HFF-Myc (cell line): ENCODE measurements at regions not wholly inside any gene's neighbourhood (a gene's known extent, or its start where the extent isn't known, plus 50 kb on each side); places are given as distances from the start of the nearest gene placed in this dataset.
"Not testable (repeated sequence)": the region's sequence is repeated elsewhere in the genome, so short reads cannot be mapped to it uniquely, and the experiment has no call there.

ENCODE experiments used
- DNase-seq: peaks from one replicate; pipeline ENCODE4 v3.0.0-alpha.2; 2011; ENCODE audit warnings: low read depth; ENCODE audit errors: extremely low read depth
- H3K4me3 ChIP-seq: replicated peaks from 2 replicates; pipeline ENCODE4 v1.5.1; 2011; ENCODE audit warnings: low read depth, mild to moderate bottlenecking, control low read depth, low read length
- TF ChIP-seq, protein P1 (sequence below): IDR thresholded peaks from 2 replicates; pipeline ENCODE4 v1.5.1; 2012; ENCODE audit warnings: mild to moderate bottlenecking, low read depth, low read length, control low read depth; ENCODE audit errors: missing control alignments

DNA sequence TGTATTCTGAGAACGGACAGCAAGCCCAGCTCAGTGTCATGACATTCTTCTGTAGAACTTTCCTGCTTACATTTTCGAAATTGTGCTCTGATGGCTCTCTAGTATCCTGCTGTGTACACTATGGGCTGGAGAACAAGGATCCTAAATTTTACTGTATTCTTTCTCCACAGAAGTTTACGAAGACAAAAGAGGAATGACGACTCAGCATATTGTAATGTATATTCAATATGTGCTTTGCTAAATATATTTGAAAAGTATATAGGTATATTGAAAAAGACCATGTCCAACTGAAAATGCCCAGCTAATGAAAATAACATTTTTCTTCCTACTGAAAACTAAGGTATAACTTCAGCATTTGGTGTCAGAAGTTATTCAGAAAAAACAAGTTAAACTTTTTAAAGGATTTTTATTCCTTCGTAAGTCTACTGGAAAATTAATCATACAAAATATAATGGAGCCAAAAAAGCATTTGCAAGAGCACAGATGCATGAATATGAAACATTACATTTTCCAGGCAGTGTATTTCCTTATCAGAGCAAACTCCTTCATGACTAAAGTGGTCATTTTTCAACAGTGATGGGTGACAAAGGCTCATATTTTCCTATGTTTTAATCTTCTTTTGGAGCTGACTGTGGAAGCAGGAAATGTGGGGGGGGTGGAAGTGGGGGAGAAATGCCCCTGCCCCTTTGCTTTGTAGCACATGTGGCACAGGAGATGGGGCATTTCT is 143.8 kb upstream of the THUMPD2 start:
- no peak overlapping the region for H3K4me3 ChIP-seq
- TF ChIP-seq, protein P1, sequence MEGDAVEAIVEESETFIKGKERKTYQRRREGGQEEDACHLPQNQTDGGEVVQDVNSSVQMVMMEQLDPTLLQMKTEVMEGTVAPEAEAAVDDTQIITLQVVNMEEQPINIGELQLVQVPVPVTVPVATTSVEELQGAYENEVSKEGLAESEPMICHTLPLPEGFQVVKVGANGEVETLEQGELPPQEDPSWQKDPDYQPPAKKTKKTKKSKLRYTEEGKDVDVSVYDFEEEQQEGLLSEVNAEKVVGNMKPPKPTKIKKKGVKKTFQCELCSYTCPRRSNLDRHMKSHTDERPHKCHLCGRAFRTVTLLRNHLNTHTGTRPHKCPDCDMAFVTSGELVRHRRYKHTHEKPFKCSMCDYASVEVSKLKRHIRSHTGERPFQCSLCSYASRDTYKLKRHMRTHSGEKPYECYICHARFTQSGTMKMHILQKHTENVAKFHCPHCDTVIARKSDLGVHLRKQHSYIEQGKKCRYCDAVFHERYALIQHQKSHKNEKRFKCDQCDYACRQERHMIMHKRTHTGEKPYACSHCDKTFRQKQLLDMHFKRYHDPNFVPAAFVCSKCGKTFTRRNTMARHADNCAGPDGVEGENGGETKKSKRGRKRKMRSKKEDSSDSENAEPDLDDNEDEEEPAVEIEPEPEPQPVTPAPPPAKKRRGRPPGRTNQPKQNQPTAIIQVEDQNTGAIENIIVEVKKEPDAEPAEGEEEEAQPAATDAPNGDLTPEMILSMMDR, result no peak
- no peak for DNase-seq

DNA sequence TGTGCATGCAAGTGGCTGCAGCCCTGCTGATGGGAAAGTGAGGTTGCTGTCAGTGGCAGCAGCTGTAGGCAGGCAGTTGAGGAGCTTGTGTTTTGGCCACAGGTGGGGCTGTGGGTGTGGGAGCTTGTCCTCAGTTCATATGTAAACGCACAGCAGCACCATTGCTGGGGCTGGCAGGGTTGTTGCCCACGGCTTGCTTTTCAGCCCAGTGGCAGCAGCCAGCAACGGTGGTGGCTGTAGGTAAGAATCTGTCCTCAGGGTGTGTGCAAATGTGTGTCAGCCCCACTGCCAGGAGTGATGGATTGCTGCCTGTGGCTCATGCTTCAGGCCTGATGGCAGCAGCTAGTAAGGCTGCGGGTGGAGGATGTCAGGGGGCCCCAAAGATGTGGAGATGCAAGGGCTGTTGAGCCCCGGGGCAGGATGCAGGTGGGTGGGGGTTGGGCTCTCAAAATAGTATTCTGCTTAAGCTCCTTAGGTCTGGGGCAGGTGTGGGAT is 141.3 kb upstream of the THUMPD2 start:
- TF ChIP-seq, protein P1, result no peak
- DNase-seq, result no peak
- no peak overlapping the region for H3K4me3 ChIP-seq

DNA sequence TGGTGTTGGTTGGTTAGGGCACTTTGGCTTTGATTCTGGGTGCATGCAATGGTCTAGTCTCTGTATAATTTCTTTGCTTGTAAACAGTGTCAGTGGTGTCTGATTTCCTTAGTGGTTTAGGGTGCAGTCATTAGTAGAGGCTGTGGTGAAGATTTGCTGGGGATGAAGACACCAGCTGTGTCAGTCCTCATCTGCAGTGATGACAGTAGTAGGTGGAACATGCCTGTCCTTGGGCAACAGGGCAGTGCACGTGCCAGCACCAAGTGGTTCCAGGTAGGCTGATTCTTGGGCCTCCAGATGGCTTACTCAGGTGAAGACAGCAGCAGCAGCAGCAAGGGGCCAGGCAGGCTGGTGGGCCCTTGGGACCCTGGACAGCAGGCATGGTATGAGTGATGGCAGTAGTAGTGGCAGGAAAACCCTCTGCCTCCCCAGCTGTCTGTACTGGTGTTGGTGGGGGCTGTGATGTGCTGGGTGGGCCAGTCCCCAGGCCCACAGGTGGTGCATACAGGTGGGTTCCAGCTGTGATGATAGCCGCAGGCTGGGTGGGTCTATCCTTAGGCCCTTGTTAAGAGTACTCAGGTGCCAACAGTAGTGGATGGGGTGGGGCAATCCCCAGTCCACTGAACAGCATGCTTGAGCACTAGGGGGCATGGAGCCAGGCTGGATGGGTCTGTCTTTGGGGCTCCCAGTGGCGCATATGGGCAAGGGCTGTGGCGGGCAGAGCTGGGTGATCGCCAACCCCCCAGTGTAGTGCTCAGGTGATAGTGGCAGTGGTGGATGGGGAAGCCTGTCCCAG is 140.7 kb upstream of the THUMPD2 start:
- TF ChIP-seq, protein P1, result no peak
- DNase-seq, result no peak
- no peak overlapping the region for H3K4me3 ChIP-seq

DNA sequence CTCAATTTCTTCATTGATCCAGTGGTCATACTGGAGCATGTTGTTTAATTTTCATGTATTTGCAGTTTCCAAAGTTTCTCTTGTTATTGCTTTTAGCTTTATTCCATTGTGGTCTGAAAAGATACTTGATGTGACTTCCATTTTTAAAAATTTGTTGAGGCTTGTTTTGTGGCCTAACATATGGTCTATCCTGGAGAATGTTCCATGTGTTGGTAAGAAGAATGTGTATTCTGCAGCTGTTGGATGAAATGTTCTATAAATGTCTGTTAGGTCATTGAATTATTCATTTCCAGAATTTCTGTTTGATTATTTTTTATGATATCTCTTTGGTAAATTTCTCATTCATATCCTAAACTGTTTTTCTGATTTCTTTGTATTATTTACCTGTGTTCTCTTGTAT is 139.8 kb upstream of the THUMPD2 start:
- TF ChIP-seq, protein P1, result no peak
- no peak overlapping the region for H3K4me3 ChIP-seq
- no peak for DNase-seq

DNA sequence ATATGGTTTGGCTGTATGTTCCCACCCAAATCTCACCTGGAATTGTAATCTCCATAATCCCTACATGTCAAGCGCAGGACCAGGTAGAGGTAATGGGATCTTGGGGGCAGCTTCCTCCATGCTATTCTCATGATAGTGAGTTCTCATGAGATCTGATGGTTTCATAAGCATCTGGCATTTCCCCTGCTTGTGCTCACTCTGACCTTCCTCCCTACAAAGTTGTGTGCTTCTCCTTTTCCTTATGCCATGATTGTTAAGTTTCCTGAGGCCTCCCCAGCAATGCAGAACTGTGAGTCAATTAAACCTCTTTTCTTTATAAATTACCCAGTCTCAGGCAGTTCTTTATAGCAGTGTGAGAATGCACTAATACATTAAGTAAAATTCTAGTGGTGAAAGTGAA is 138.3 kb upstream of the THUMPD2 start:
- H3K4me3 ChIP-seq, DNase-seq: not testable (repeated sequence)

DNA sequence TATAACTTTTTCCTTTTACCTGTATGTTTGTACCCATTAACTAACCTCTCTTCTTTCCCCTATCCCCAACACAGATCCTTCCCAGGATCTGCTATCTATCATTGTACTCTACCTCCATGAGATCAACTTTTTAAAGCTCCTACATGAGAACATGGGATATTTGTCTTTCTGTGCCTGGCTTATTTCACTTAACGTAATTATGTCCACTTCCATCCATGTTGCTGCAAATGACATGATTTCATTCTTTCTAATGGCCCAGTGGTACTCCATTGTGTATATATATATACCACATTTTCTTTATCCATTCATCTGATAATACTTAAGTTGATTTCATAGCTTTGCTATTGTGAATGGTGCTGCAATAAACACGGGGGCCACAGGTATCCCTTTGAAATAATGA is 135.9 kb upstream of the THUMPD2 start:
- H3K4me3 ChIP-seq, result no peak overlapping the region
- TF ChIP-seq, protein P1, result no peak
- no peak for DNase-seq
